Spinal cord (tissue), 9 donors: ENCODE measurements at regions not wholly inside any gene's neighbourhood (a gene's known extent, or its start where the extent isn't known, plus 50 kb on each side); places are given as distances from the start of the nearest gene placed in this dataset.

Source experiments
- DNase-seq, 6 donors: peaks; one replicate each; pipeline versions ENCODE4 v3.0.0 to v3.0.0-alpha.2; 2013 to 2015; ENCODE audit warnings: low spot score in 6 of 6, low read depth in 4 of 6
- H3K27ac ChIP-seq: one replicate; pipeline ENCODE4 v1.5.1; 2013; ENCODE audit warnings: low read depth, low read length, control low read depth
- H3K27me3 ChIP-seq: one replicate; pipeline ENCODE4 v1.6.1; 2013; ENCODE audit warnings: low read length; ENCODE audit not compliant: control insufficient read depth, insufficient read depth
- H3K36me3 ChIP-seq: one replicate; pipeline ENCODE4 v1.6.1; 2013; ENCODE audit warnings: low read length; ENCODE audit not compliant: control insufficient read depth, insufficient read depth
- H3K4me1 ChIP-seq: one replicate; pipeline ENCODE4 v1.6.1; 2013; ENCODE audit warnings: low read length; ENCODE audit not compliant: control insufficient read depth, insufficient read depth
- H3K4me3 ChIP-seq: one replicate; pipeline ENCODE4 v1.5.1; 2013; ENCODE audit warnings: low read depth, low read length, control low read depth
- H3K9me3 ChIP-seq: one replicate; pipeline ENCODE4 v1.6.1; 2013; ENCODE audit warnings: low read length; ENCODE audit not compliant: control insufficient read depth, insufficient read depth
- WGBS: methylation state at CpG from one replicate; pipeline ENCODE4 v1.1.5; 2013; ENCODE audit warnings: missing lambda C conversion rate; ENCODE audit not compliant: insufficient coverage; 5-methylcytosine and 5-hydroxymethylcytosine counted together
- donor health status: healthy.

DNA sequence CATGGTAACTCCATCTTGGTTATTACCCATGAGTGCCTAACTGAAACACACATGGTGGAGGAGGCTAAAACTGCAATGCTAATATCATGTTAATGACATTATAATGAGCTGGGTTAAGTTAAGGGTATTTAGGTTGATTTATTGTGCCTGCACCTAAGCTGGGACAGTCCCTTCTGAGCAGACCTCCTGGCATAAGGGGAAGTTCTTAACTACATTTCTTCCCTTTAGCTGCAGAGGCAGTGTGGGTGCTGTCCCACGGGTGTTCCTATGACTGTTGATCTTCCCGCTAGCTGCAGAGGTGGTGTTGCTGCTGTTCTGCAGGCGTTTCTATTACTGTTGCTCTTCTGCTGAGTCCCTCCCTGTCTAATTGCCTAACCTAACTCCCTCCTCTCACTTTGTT, 183.9 kb downstream of the LURAP1L start:
- Histone ChIP-seq H3K4me3 (no peak overlapping the region), H3K9me3 (no peaks in the 10 kb centered on the region), H3K27ac (no peak overlapping the region), H3K27me3 (no peaks in the 10 kb centered on the region), H3K36me3 (no peaks in the 10 kb centered on the region), H3K4me1 (no peaks in the 10 kb centered on the region)
- no peak for DNase-seq
- WGBS: 100% methylated on average over 2 of the region's 3 CpGs

DNA sequence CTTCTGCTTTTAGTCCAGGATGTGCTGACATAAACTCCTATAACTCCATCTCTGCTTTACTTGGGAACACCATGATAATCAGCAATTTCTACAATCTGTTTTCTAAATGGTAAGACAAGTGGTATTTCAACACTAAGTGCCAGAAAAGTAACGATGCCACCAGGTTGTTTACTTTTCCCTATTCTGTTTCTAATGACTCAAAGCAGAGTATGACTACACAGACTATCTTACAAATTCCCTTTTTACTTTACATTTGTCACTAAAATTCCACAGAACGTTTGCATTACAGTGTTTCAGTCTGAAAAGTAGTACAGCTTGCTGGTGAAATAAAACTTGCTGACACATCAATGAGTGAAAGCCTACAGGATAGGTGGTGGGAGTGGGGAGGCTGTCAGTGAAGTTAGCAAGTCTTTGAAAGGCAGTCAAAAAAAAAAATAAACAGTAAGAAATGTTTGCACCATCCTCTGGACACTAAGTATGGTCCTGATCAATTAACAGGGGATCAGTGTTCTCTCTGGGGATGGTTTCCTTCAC, 186.5 kb downstream of the LURAP1L start:
- Histone ChIP-seq H3K4me3 (no peak overlapping the region), H3K36me3 (no peaks in the 10 kb centered on the region), H3K27ac (no peak overlapping the region), H3K4me1 (no peaks in the 10 kb centered on the region), H3K9me3 (no peaks in the 10 kb centered on the region), H3K27me3 (no peaks in the 10 kb centered on the region)
- no CpG with 5 or more reads among the region's 2 CpGs for WGBS
- no peak for DNase-seq

GRCh38 chr9:12963537-12963936, 188.7 kb downstream of the LURAP1L start:
- H3K27me3 ChIP-seq: no peaks in the 10 kb centered on the region
- no peaks in the 10 kb centered on the region for H3K4me1 ChIP-seq
- no peak overlapping the region for H3K27ac ChIP-seq
- no peak for DNase-seq
- H3K36me3 ChIP-seq: no peaks in the 10 kb centered on the region
- no peaks in the 10 kb centered on the region for H3K9me3 ChIP-seq
- no peak overlapping the region for H3K4me3 ChIP-seq

GRCh38 chr9:12964271-12964670, 189.5 kb downstream of the LURAP1L start:
- H3K27ac ChIP-seq: no peak overlapping the region
- H3K4me1 ChIP-seq: no peaks in the 10 kb centered on the region
- H3K4me3 ChIP-seq: no peak overlapping the region
- DNase-seq: peak in 1 of 6 donors; percentile 15
- no peaks in the 10 kb centered on the region for H3K36me3 ChIP-seq
- no peaks in the 10 kb centered on the region for H3K27me3 ChIP-seq
- 86% methylated on average over 1 of the region's 2 CpGs for WGBS
- no peaks in the 10 kb centered on the region for H3K9me3 ChIP-seq

DNA sequence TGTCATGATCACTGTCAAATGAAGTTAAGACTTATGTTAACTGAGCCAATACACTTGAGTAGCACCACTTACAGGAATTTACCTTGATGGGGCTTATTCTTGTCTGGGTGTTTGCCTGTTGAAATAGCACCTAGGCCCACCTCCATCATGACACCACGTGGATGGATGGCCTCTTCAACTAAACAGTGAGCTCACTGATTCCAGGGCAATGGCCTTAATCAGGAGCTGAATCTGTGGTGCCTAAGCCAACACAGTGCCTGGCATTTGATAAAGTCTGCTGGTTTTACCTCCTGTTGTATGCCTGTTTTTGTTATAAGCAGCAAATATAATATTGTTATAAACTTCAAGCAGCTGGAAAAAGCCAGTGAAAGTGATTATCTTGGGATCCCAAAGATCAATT, 190.5 kb downstream of the LURAP1L start:
- Histone ChIP-seq H3K9me3 (no peaks in the 10 kb centered on the region), H3K27me3 (no peaks in the 10 kb centered on the region), H3K36me3 (no peaks in the 10 kb centered on the region), H3K4me3 (no peak overlapping the region), H3K4me1 (no peaks in the 10 kb centered on the region), H3K27ac (no peak overlapping the region)
- WGBS: 80% methylated on average over 1 of the region's 1 CpG
- no peak for DNase-seq

DNA sequence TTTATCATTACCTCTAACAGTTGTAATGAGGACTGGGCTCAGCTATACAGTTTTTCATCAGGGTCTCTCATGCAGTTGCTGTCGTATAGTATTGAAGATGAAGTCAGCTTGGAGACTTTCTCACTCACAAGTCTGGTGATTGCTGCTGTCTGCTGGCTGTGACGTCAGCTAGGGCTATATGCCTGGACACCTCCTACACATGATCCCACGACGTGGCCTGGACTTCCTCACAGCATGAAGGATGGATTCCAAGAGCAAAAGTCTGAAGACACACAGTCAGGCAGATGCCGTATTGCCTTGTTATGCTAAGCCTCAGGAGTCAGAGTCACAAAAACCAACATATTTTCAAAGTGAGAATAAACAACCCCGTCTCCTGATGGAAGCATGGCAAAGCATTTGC, 193.3 kb downstream of the LURAP1L start:
- Histone ChIP-seq H3K36me3 (no peaks in the 10 kb centered on the region), H3K4me3 (no peak overlapping the region), H3K27ac (no peak overlapping the region), H3K27me3 (no peaks in the 10 kb centered on the region), H3K9me3 (no peaks in the 10 kb centered on the region), H3K4me1 (no peaks in the 10 kb centered on the region)
- WGBS: 87% methylated on average over 5 of the region's 6 CpGs
- no peak for DNase-seq

- peak; percentile 33 to 88 (median 56) for DNase-seq
- H3K27ac ChIP-seq: peak overlapping the region; percentile 81
- WGBS: 33% methylated on average over 3 of the region's 8 CpGs
- H3K4me3 ChIP-seq: no peak overlapping the region
- no peaks in the 10 kb centered on the region for H3K4me1 ChIP-seq
- no peaks in the 10 kb centered on the region for H3K36me3 ChIP-seq
- H3K27me3 ChIP-seq: no peaks in the 10 kb centered on the region
- H3K9me3 ChIP-seq: no peaks in the 10 kb centered on the region
These were observed 198.1 kb downstream of the LURAP1L start for GRCh38 chr9:12972608-12973589.

DNA sequence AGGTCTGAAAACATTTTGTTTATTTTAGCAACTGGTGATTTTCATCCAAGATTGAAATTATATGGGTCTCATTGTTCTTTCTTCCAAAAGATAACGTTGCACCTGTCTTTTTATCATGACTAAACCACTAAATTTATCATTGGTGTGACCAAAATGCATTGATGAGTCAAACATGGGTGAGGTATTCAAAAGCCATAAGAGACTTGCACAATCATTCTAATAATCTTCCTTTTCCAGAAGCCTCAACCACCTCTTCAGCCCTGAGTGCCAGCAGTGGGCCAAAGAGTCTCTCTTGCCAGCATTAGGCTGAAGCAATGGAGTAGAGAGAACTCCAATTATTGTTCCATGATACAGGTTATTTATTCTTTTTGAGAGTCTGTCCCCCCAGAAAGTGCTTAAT, 198.9 kb downstream of the LURAP1L start:
- Histone ChIP-seq H3K4me3 (no peak overlapping the region), H3K27me3 (no peaks in the 10 kb centered on the region), H3K9me3 (no peaks in the 10 kb centered on the region), H3K36me3 (no peaks in the 10 kb centered on the region), H3K4me1 (no peaks in the 10 kb centered on the region), H3K27ac (no peak overlapping the region)
- DNase-seq: no peak
- WGBS: no CpG with 5 or more reads among the region's 1 CpG

DNA sequence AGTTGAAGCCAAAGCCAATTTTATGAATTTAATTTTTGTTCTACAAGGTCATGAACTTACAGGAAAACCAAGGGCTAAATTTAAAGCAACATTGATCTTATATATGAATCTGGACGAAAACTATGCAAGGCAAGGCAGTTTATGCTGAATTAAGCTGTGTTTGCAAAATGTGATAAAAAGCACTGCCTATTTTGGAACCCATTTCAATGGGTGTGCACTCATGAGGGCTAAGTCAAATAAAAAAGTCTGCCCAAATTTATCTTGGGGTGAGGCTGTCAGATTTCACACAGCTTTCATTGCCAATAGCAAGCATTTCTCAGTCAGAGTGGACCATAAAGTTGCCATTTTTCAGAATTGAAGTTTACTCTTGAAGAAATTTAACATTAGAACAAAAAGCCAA, 199.9 kb downstream of the LURAP1L start:
- H3K9me3 ChIP-seq: no peaks in the 10 kb centered on the region
- no peaks in the 10 kb centered on the region for H3K4me1 ChIP-seq
- no peaks in the 10 kb centered on the region for H3K27me3 ChIP-seq
- no peak overlapping the region for H3K27ac ChIP-seq
- DNase-seq: no peak
- H3K36me3 ChIP-seq: no peaks in the 10 kb centered on the region
- no peak overlapping the region for H3K4me3 ChIP-seq
- 71% methylated on average over 1 of the region's 1 CpG for WGBS

DNA sequence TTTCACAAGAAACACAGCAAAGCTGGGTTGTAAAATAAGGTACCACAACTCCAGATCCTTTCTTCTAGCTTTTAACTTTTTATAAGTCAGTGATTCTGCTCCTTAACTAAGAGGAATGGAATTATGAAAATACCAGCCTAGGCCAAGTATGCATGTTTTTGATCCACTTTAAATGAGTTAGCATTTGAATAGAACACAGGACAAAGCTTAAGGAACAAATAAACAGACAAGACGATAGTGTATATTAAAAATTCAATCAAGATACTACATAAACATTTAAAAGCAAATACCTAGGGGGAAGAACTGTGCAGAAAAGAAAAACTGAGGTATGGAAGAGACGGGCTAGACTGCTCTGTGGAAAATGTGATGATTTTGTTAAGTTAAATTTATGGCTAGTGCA, 200.7 kb downstream of the LURAP1L start:
- no peak overlapping the region for H3K4me3 ChIP-seq
- DNase-seq: no peak
- H3K27ac ChIP-seq: no peak overlapping the region
- no peaks in the 10 kb centered on the region for H3K4me1 ChIP-seq
- H3K36me3 ChIP-seq: no peaks in the 10 kb centered on the region
- H3K9me3 ChIP-seq: no peaks in the 10 kb centered on the region
- H3K27me3 ChIP-seq: no peaks in the 10 kb centered on the region
- no CpG with 5 or more reads among the region's 2 CpGs for WGBS
